NCI-H1930 (cell line): ENCODE measurements at regions not wholly inside any gene's neighbourhood (a gene's known extent, or its start where the extent isn't known, plus 50 kb on each side); places are given as distances from the start of the nearest gene placed in this dataset.
"Not testable (repeated sequence)": the region's sequence is repeated elsewhere in the genome, so short reads cannot be mapped to it uniquely, and the experiment has no call there.

Experiments used
- DNase-seq, 2 experiments: peaks; one replicate each; lab custom pipeline; 2025; lab: John Stamatoyannopoulos, UW

GRCh38 chrX:8105531-8105930 lies 65.5 kb downstream of the VCX2 start:
- DNase-seq, result no peak

GRCh38 chrX:8103655-8104054 lies 67.4 kb downstream of the VCX2 start:
- no peak for DNase-seq

DNA sequence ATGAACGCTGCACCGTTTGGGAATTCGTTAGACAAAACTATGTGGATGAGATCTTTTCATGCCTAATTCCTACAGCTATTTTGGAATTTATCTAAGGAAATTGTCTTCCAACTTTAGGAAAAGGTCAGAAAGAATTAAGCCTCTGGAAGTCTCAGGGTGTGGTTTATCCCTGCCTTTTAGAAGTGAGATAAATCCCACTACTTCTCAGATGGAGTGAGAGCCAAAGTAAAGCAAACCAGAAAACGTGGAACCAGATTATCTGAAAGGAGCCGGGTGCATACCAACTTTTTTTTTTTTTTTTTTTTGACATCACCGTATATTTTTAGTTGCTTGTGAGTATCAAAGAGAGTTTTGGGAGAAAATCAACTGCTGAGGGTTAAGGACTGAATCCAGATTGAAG lies 79.6 kb downstream of the VCX2 start:
- no peak for DNase-seq

- DNase-seq, result no peak
These were observed 80.2 kb downstream of the VCX2 start for GRCh38 chrX:8090906-8091305.

GRCh38 chrX:8090482-8090881 lies 80.6 kb downstream of the VCX2 start:
- DNase-seq, result no peak

DNA sequence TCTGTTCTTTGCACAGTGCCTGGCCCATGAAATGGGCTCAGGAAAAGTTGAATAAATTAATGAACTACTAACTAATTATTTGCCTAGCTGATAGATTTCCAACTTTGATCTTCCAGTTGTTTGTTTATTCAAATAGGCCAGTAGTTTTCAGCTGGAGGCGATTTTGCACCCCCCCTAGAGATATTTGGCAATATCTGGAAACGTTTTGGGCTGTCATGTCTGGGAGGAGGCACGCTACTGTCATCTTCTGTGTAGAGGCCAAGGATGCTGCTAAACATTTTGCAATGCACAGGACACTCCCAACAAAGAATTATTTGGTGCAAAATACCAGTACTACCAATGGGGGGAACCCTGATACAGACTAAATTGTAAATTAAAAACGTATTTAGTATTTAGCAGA lies 81.9 kb downstream of the VCX2 start:
- DNase-seq, result no peak

DNA sequence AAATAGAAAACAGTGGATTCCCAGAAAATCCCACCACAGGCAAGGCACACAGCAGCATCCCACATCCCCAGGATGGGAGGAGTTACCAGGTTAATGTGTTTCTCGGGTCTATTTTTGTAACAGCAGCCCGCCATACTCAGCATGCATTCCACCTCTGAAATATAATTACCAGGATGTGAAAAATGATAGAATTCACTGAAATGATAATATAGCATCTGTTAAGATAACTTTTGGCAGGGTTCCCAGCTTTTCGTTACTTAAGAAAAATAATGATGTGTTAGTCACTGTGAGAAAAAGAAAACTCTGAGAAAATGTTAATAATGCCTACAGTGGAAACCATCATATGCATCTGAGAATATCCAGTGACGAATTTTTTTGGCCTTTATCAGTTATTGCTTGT lies 87.1 kb downstream of the VCX2 start:
- no peak for DNase-seq

GRCh38 chrX:8083286-8083685 lies 87.8 kb downstream of the VCX2 start:
- no peak for DNase-seq

GRCh38 chrX:8075636-8076035 lies 95.4 kb downstream of the VCX2 start:
- no peak for DNase-seq

GRCh38 chrX:8067754-8068462 lies 103.2 kb downstream of the VCX2 start:
- no peak for DNase-seq

DNA sequence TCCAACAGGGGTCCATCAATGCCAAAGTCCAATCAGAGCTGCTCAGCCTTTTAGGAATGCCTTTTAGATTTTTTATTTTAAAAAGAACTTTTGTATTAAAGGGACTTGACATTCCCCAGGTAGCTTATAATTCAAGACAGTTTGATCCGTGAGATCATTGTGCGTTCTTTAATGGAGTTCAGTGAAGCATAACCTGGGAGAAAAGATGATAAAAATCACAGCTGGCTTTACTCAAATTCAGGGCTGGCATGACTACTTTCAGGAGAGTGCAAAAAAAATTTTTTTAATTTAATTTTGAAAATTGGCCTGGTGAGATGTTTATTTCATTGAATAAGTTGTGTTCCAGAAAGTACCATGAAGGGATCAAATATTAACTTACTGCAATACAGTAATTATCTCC lies 118.2 kb downstream of the VCX2 start:
- no peak for DNase-seq

DNA sequence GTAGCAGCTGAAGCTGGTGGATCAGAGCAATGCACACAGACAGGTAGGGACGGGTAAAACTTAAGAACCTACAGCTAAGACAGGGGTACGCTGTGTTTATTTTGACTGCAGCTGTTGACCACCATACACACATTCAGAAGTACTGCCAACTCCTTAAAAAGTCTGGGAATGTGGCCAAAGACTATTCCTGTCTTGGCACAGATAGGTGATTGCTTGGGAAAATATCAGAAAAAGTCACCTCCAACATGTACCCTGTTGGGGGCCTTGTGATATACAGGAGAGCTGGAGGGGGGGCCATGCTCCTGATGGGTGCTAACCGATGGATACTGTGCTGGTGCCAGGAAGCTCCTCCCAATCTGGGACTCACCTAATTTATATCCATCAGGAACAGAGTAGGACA lies 121.2 kb downstream of the VCX2 start:
- no peak for DNase-seq

DNA sequence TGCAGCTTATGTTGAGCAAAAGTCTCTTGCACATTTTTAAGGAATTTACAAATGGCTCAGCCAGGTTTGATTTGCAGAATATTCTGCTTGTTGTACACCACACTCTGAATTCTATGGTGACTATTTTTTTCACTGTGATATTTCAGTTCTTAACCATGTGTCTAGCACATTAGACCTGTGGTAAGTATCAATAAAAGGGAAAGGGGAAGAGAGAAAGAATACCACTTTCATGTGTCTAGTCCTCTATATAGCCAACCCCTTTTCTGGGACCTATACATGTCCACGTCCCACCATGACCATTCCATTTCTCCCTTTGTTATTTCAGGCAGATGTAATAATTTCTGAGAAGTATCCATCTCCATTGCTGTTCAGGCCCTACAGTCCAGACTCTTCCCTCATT lies 121.3 kb upstream of the PNPLA4 start:
- no peak for DNase-seq

DNA sequence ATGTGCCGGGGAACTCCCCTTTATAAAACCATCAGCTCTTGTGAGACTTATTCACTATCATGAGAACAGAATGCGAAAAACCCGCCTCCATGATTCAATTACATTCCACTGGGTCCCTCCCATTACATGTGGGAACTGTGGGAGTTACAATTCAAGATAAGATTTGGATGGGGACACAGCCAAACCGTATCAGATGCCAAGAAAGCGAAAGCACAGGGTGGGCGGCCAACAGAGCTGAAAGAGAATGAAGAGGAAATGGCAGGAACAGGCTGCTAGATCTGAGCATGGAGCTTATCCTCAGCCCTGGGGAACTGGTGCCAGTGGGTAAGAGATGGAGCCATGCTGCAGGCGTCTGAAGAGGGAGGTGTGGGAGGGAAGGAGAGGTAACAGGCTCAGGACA lies 117.7 kb upstream of the PNPLA4 start:
- DNase-seq, result no peak

DNA sequence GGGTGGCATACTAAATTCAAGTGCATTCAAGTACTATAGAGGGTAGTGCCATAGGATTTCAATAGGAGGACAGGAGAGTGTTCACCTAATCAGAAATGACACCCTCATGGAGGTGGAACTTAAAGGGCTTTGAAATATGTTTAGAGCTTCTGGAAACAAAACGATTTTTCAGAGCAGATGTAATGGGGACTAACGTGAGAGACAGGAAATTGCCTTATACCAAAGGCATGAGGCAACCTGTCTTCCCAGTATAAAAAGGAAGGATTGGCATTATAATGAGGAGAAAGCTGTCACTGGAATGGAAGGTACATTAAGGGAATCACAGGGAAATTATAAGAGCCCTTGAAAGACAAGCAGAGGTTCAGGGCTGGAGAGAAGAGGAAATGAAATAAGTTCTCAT lies 116.3 kb upstream of the PNPLA4 start:
- DNase-seq, result no peak

- no peak for DNase-seq
These were observed 115.9 kb upstream of the PNPLA4 start for GRCh38 chrX:8043121-8043520.

GRCh38 chrX:8042304-8042703 lies 115.1 kb upstream of the PNPLA4 start:
- peak in 1 of 2 experiments; percentile 83 for DNase-seq

- DNase-seq, result not testable (repeated sequence)
These were observed 112.5 kb upstream of the PNPLA4 start for GRCh38 chrX:8039711-8040110.

DNA sequence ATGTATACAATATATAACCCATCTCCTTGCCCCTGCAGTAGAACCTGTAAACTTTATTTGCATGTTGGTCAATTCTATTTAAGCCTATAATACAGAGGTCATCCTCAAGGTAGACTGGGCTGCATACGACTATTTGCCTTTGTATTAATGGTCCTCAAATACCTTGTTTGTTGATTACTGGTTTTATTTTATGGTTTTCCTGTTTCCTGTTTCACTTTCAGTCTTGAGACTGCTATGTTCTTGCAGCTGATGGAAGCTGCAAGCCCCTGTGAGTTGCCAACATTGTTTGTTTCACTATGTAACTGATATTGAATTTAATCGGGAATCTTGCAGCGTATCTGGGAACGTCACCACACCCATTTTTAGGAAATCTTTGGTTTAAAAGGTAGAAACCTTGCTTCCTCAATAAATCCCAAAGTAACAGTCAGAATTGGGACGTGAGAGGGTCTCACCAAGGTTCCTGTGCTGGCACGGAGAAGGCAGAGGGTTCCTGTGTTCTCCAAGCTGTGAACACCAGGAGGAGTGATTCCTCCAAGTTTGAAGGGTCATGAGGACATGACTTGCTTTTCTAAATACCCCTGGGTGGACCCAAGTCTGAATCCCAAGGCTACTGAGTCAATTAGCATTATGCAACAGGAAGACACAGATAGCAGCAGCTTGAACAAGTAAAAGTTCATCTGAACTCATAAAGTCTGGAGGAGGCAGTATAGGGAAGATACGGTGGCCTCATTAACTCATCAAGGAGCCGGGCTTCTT lies 110.6 kb upstream of the PNPLA4 start:
- DNase-seq, result no peak

DNA sequence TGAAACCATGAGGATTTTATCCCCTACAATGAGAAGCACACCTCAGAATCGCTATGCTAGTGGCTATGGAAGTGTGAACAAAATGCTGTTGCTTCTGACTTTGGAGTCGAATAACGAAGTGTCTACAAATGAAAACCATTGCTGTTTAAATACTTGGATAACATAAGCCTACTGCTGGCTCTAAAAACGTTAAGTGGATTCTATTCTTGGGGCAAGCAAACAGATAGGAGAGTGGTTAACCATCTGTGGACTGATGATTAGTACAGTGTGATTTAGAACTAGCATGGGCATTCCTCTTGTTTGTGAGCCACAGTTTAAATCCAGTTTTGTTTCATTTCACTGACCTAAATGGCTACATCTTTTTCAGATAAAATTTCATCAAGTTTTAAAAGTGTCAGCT lies 109.7 kb upstream of the PNPLA4 start:
- peak in 1 of 2 experiments; percentile 2 for DNase-seq

DNA sequence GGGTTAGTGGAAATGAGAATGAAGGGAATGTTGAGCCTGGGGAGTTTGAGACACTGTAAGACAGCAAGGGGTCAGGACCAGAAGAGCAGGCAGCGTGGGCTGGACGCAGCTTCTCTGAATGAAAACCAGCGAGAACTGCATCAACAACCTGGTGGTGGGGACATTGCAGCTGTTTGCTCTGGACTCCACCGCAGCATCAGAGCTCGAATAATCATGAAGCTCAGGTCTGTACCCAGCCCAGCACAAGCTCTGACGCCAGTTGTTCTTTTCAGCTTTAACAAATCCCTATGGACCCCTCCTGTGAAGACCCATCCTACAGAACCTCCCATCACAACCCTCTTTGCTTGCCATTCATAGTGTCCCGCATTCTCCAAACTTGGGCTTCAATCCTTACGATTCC lies 106.8 kb upstream of the PNPLA4 start:
- no peak for DNase-seq

GRCh38 chrX:8033175-8033574 lies 106.0 kb upstream of the PNPLA4 start:
- DNase-seq, result no peak

DNA sequence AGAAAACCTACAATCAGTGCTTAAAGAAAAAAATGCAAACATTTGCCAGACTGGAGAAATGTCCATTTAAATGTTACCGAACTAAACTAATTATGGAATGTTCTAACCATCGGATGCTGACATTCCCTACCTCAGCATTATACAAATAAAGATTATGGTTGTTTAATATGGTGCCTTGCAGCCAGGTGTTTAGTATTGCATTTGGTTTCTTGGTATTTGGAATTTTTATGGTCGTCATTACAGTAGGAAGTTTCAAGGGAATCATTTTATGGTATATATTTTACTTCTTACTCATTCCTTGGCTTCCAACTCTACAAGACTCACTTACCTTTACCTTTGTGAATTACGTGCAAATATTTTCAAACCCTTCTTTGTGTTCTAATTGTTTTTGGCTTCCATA lies 103.1 kb upstream of the PNPLA4 start:
- DNase-seq, result no peak

GRCh38 chrX:8027827-8028226 lies 100.6 kb upstream of the PNPLA4 start:
- no peak for DNase-seq
